Kidney epithelial cell (primary cell): ENCODE measurements at regions not wholly inside any gene's neighbourhood (a gene's known extent, or its start where the extent isn't known, plus 50 kb on each side); places are given as distances from the start of the nearest gene placed in this dataset.

Source experiments
- DNase-seq: peaks from one replicate; pipeline ENCODE4 v3.0.0-alpha.2; 2010; ENCODE audit warnings: low read depth
- H3K27me3 ChIP-seq: 2 replicates; pipeline ENCODE4 v1.6.0; 2011; ENCODE audit warnings: low read length; ENCODE audit not compliant: control insufficient read depth, insufficient read depth
- H3K36me3 ChIP-seq: 2 replicates; pipeline ENCODE4 v1.5.1; 2011; ENCODE audit warnings: low read length; ENCODE audit not compliant: control insufficient read depth, insufficient read depth
- H3K4me3 ChIP-seq: 2 replicates; pipeline ENCODE4 v1.5.1; 2011; ENCODE audit warnings: low read depth, mild to moderate bottlenecking, control low read depth, low read length
- CTCF ChIP-seq: IDR thresholded peaks from 2 replicates; pipeline ENCODE4 v1.5.1; 2011; ENCODE audit warnings: mild to moderate bottlenecking, moderate library complexity, low read length, control low read depth, inconsistent platforms; ENCODE audit not compliant: insufficient read depth, poor library complexity, severe bottlenecking

GRCh38 chr4:187103351-187103750 lies 379.7 kb upstream of the FAT1 start:
- no peaks in the 10 kb centered on the region for H3K27me3 ChIP-seq
- no peak overlapping the region for H3K4me3 ChIP-seq
- no peaks in the 10 kb centered on the region for H3K36me3 ChIP-seq
- TF ChIP-seq CTCF: no peak
- DNase-seq: no peak

GRCh38 chr4:187108845-187109244 lies 385.2 kb upstream of the FAT1 start:
- H3K36me3 ChIP-seq: no peaks in the 10 kb centered on the region
- H3K4me3 ChIP-seq: no peak overlapping the region
- DNase-seq: no peak
- H3K27me3 ChIP-seq: no peaks in the 10 kb centered on the region
- TF ChIP-seq CTCF: no peak

- Histone ChIP-seq H3K27me3 (no peaks in the 10 kb centered on the region), H3K36me3 (no peaks in the 10 kb centered on the region), H3K4me3 (no peak overlapping the region)
- no peak for DNase-seq
- no peak for TF ChIP-seq CTCF
Measured at GRCh38 chr4:187109636-187110035, 386.0 kb upstream of the FAT1 start.

- no peak for TF ChIP-seq CTCF
- Histone ChIP-seq H3K4me3 (no peak overlapping the region), H3K27me3 (no peaks in the 10 kb centered on the region), H3K36me3 (no peaks in the 10 kb centered on the region)
- DNase-seq: no peak
Measured at GRCh38 chr4:187118166-187118565, 394.5 kb upstream of the FAT1 start.

- no peaks in the 10 kb centered on the region for H3K36me3 ChIP-seq
- no peak for DNase-seq
- H3K4me3 ChIP-seq: no peak overlapping the region
- no peaks in the 10 kb centered on the region for H3K27me3 ChIP-seq
- no peak for TF ChIP-seq CTCF
Measured at GRCh38 chr4:187118602-187119120, 395.0 kb upstream of the FAT1 start.

GRCh38 chr4:187124331-187124730 lies 400.7 kb upstream of the FAT1 start:
- Histone ChIP-seq H3K27me3 (no peaks in the 10 kb centered on the region), H3K4me3 (no peak overlapping the region), H3K36me3 (no peaks in the 10 kb centered on the region)
- no peak for DNase-seq
- no peak for TF ChIP-seq CTCF
